Adrenal gland (tissue), 9 donors: ENCODE measurements at regions not wholly inside any gene's neighbourhood (a gene's known extent, or its start where the extent isn't known, plus 50 kb on each side); places are given as distances from the start of the nearest gene placed in this dataset.
"Not testable (repeated sequence)": the region's sequence is repeated elsewhere in the genome, so short reads cannot be mapped to it uniquely, and the experiment has no call there.

Source experiments
- DNase-seq, 7 donors: peaks; one replicate each; pipeline ENCODE4 v3.0.0-alpha.2; 2019 to 2020
- H3K27ac ChIP-seq, 5 donors: fragments of 200-600 bp; sonication (generic) in 4 of 5; 1 replicate in 3 of 5; 2 replicates in 2 of 5; pipeline versions ENCODE4 v1.5.1 to v1.8.0; 2016 to 2020; ENCODE audit warnings: mild to moderate bottlenecking in 1 of 5
- H3K27me3 ChIP-seq: fragments of 200-600 bp; 2 replicates; pipeline ENCODE4 v1.8.0; 2021
- H3K36me3 ChIP-seq, 2 donors: fragments of 200-600 bp; replicated peaks in 1 of 2; 1 replicate in 1 of 2; 2 replicates in 1 of 2; pipeline versions ENCODE4 v1.5.1 to v1.8.0; 2018 to 2022
- H3K4me1 ChIP-seq, 2 donors: fragments of 200-600 bp; replicated peaks in 1 of 2; 1 replicate in 1 of 2; 2 replicates in 1 of 2; pipeline versions ENCODE4 v1.5.1 to v1.8.0; 2018 to 2021
- H3K4me3 ChIP-seq, 4 donors: fragments of 200-600 bp; sonication (generic) in 3 of 4; one replicate each; pipeline ENCODE4 v1.5.1; 2016 to 2018
- H3K9me3 ChIP-seq, 3 donors: fragments of 200-600 bp; sonication (generic) in 1 of 3; replicated peaks in 1 of 3; 1 replicate in 2 of 3; 2 replicates in 1 of 3; pipeline versions ENCODE4 v1.5.1 to v1.8.0; 2016 to 2021
- CTCF ChIP-seq, 6 experiments: fragments of 450-650 bp in 4 of 6; fragments of 200-600 bp in 2 of 6; sonication (generic) in 1 of 6; IDR thresholded peaks; 1 replicate in 5 of 6; 2 replicates in 1 of 6; pipeline versions ENCODE4 v1.5.1 to v1.8.0; 2016 to 2021; ENCODE audit warnings: antibody characterized with exemption in 6 of 6, mild to moderate bottlenecking in 2 of 6, moderate library complexity in 1 of 6
- POLR2A ChIP-seq, 2 donors: fragments of 450-650 bp; IDR thresholded peaks; one replicate each; pipeline ENCODE4 v1.6.1; 2017; ENCODE audit warnings: antibody characterized with exemption in 2 of 2, mild to moderate bottlenecking in 2 of 2, moderate library complexity in 1 of 2
- WGBS, 4 donors: extraction: QIAGEN DNeasy Blood & Tissue Kit in 2 of 4; methylation state at CpG; one replicate each; pipeline versions ENCODE4 v1.1.5 to v1.1.7; 2013 to 2017; 5-methylcytosine and 5-hydroxymethylcytosine counted together
- intact Hi-C, 2 donors: fragments of 100-400 bp; cut with DNase I; formaldehyde crosslinking; loops; one replicate each; pipeline versions ENCODE4 v1.14.1 to v1.15.0; 2022 to 2023
- donor health status: healthy with polysubstance abuse.
- donor health status: Bipolar disorder and iron deficiency.
- donor health status: DM: yes; HTN: yes; CAD: no.
- donor health status: DM: no; HTN: no; CAD: no.
- donor health status: DM: no; HTN: no; CAD: no.

- intact Hi-C loops, H3K27ac ChIP-seq, H3K9me3 ChIP-seq, H3K27me3 ChIP-seq, H3K4me1 ChIP-seq, H3K4me3 ChIP-seq, H3K36me3 ChIP-seq, DNase-seq: not testable (repeated sequence)
- 39 to 51% (median 47%) methylated on average over 1 to 4 of the region's 4 CpGs for WGBS, 4 donors
Observed at GRCh38 chr6:60763464-60764080, 1522.5 kb downstream of the KHDRBS2 start.

- H3K27ac ChIP-seq, H3K4me3 ChIP-seq, H3K27me3 ChIP-seq, DNase-seq, H3K9me3 ChIP-seq, H3K36me3 ChIP-seq, H3K4me1 ChIP-seq, intact Hi-C loops: not testable (repeated sequence)
- WGBS, 4 donors = 53 to 68% (median 61%) methylated on average over 1 of the region's 1 CpG
Observed at GRCh38 chr6:60760928-60761327, 1525.1 kb downstream of the KHDRBS2 start.

- H3K4me3 ChIP-seq, intact Hi-C loops, H3K27me3 ChIP-seq, H3K9me3 ChIP-seq, H3K4me1 ChIP-seq, H3K27ac ChIP-seq, DNase-seq, H3K36me3 ChIP-seq: not testable (repeated sequence)
- WGBS, 4 donors = 72 to 83% (median 77%) methylated on average over 2 of the region's 2 CpGs
Observed at GRCh38 chr6:60759149-60759825, 1526.7 kb downstream of the KHDRBS2 start.

GRCh38 chr6:60758725-60759124 is 1527.3 kb downstream of the KHDRBS2 start:
- intact Hi-C loops, H3K36me3 ChIP-seq, H3K27ac ChIP-seq, H3K4me3 ChIP-seq, H3K27me3 ChIP-seq, H3K9me3 ChIP-seq, DNase-seq, H3K4me1 ChIP-seq: not testable (repeated sequence)
- 79 to 86% (median 81%) methylated on average over 8 to 9 of the region's 9 CpGs for WGBS, 4 donors

GRCh38 chr6:60754879-60755278 is 1531.1 kb downstream of the KHDRBS2 start:
- H3K9me3 ChIP-seq = no peaks in the 10 kb centered on the region
- TF ChIP-seq POLR2A (IDR thresholded peaks at IDR 0.05) (no peak), CTCF (IDR thresholded peaks at IDR 0.05) (no peak)
- H3K27me3 ChIP-seq = no peaks in the 10 kb centered on the region
- DNase-seq = no peak
- H3K36me3 ChIP-seq = no peaks in the 10 kb centered on the region
- no peak overlapping the region for H3K4me3 ChIP-seq
- no peak overlapping the region for H3K27ac ChIP-seq
- H3K4me1 ChIP-seq = no peaks in the 10 kb centered on the region
- intact Hi-C loops = no loop called here

- H3K36me3 ChIP-seq, intact Hi-C loops, H3K4me3 ChIP-seq, DNase-seq, H3K27ac ChIP-seq, H3K4me1 ChIP-seq, H3K9me3 ChIP-seq, H3K27me3 ChIP-seq: not testable (repeated sequence)
- WGBS, 4 donors = 47 to 57% (median 54%) methylated on average over 7 of the region's 7 CpGs
Observed at GRCh38 chr6:60750353-60751081, 1535.5 kb downstream of the KHDRBS2 start.

- DNase-seq, H3K4me3 ChIP-seq, H3K27ac ChIP-seq, intact Hi-C loops, H3K36me3 ChIP-seq, H3K4me1 ChIP-seq, H3K9me3 ChIP-seq, H3K27me3 ChIP-seq: not testable (repeated sequence)
- WGBS, 4 donors = 37 to 45% (median 42%) methylated on average over 2 of the region's 2 CpGs
Observed at GRCh38 chr6:60747765-60748556, 1538.1 kb downstream of the KHDRBS2 start.

- H3K4me1 ChIP-seq, intact Hi-C loops, H3K27ac ChIP-seq, H3K36me3 ChIP-seq, H3K4me3 ChIP-seq, DNase-seq, H3K27me3 ChIP-seq, H3K9me3 ChIP-seq: not testable (repeated sequence)
- 19 to 34% (median 30%) methylated on average over 2 of the region's 2 CpGs for WGBS, 4 donors
Observed at GRCh38 chr6:60737764-60738425, 1548.1 kb downstream of the KHDRBS2 start.

GRCh38 chr6:60737315-60737714 is 1548.7 kb downstream of the KHDRBS2 start:
- DNase-seq, H3K36me3 ChIP-seq, H3K27ac ChIP-seq, H3K9me3 ChIP-seq, H3K27me3 ChIP-seq, H3K4me3 ChIP-seq, H3K4me1 ChIP-seq, intact Hi-C loops: not testable (repeated sequence)
- 55 to 67% (median 59%) methylated on average over 6 of the region's 6 CpGs for WGBS, 4 donors
